Esophagus muscularis mucosa (tissue), 4 donors: ENCODE measurements at regions not wholly inside any gene's neighbourhood (a gene's known extent, or its start where the extent isn't known, plus 50 kb on each side); places are given as distances from the start of the nearest gene placed in this dataset.

Experiments
- DNase-seq: peaks from one replicate; pipeline ENCODE4 v3.0.0-alpha.2; 2017; ENCODE audit errors: extremely low spot score
- H3K27ac ChIP-seq, 4 donors: fragments of 200-600 bp; sonication (generic); replicated peaks in 1 of 4; 1 replicate in 3 of 4; 2 replicates in 1 of 4; pipeline ENCODE4 v1.5.1; 2016 to 2019; ENCODE audit warnings: mild to moderate bottlenecking in 1 of 4
- H3K27me3 ChIP-seq, 4 donors: fragments of 200-600 bp; sonication (generic); one replicate each; pipeline versions ENCODE4 v1.5.1 to v1.6.0; 2016 to 2019
- H3K36me3 ChIP-seq, 4 donors: fragments of 200-600 bp; sonication (generic); one replicate each; pipeline ENCODE4 v1.5.1; 2016 to 2019
- H3K4me1 ChIP-seq, 4 donors: fragments of 200-600 bp; sonication (generic); one replicate each; pipeline ENCODE4 v1.5.1; 2016 to 2019
- H3K4me3 ChIP-seq, 4 donors: fragments of 200-600 bp; sonication (generic); 1 replicate in 2 of 4; 2 replicates in 2 of 4; pipeline ENCODE4 v1.5.1; 2016 to 2019; ENCODE audit warnings: mild to moderate bottlenecking in 4 of 4, moderate library complexity in 1 of 4
- H3K9me3 ChIP-seq, 4 donors: fragments of 200-600 bp; sonication (generic); 1 replicate in 3 of 4; 2 replicates in 1 of 4; pipeline ENCODE4 v1.5.1; 2016 to 2019
- CTCF ChIP-seq, 3 experiments: fragments of 200-600 bp in 2 of 3; fragments of 450-650 bp in 1 of 3; sonication (generic) in 2 of 3; IDR thresholded peaks; one replicate each; pipeline ENCODE4 v1.5.1; 2017 to 2019; ENCODE audit warnings: antibody characterized with exemption in 3 of 3, mild to moderate bottlenecking in 2 of 3, moderate library complexity in 1 of 3
- EP300 ChIP-seq: sonication (generic); formaldehyde crosslinking; IDR thresholded peaks from one replicate; pipeline ENCODE4 v1.6.1; 2017; ENCODE audit warnings: antibody characterized with exemption
- POLR2A ChIP-seq: fragments of 450-650 bp; IDR thresholded peaks from one replicate; pipeline ENCODE4 v1.6.1; 2017; ENCODE audit warnings: antibody characterized with exemption, moderate library complexity, mild to moderate bottlenecking, low read depth
- POLR2AphosphoS5 ChIP-seq, 2 donors: sonication (generic); formaldehyde crosslinking; IDR thresholded peaks; one replicate each; pipeline ENCODE4 v1.6.1; 2017; ENCODE audit warnings: antibody characterized with exemption in 2 of 2
- WGBS: methylation state at CpG from one replicate; pipeline ENCODE4 v1.1.5; 2018; 5-methylcytosine and 5-hydroxymethylcytosine counted together
- intact Hi-C: fragments of 100-400 bp; cut with DNase I; formaldehyde crosslinking; loops from one replicate; pipeline ENCODE4 v1.15.1; 2023

GRCh38 chr12:86729739-86730138 is 473.5 kb upstream of the MGAT4C start:
- H3K4me1 ChIP-seq = peaks cover 0 to 19% (median 11%) of the 10 kb centered on the region in 4 donors
- H3K27me3 ChIP-seq = no peaks in the 10 kb centered on the region
- DNase-seq = no peak
- no peak overlapping the region for H3K4me3 ChIP-seq
- 50% methylated on average over 1 of the region's 1 CpG for WGBS
- TF ChIP-seq POLR2AphosphoS5 (IDR thresholded peaks at IDR 0.05) (no peak), CTCF (IDR thresholded peaks at IDR 0.05) (no peak), EP300 (no peak), POLR2A (no peak)
- no peaks in the 10 kb centered on the region for H3K36me3 ChIP-seq
- H3K9me3 ChIP-seq = no peaks in the 10 kb centered on the region
- intact Hi-C loops = no loop called here
- no peak overlapping the region for H3K27ac ChIP-seq

- no peak overlapping the region for H3K27ac ChIP-seq
- no peak overlapping the region for H3K4me3 ChIP-seq
- intact Hi-C loops = no loop called here
- peaks cover 0 to 19% (median 11%) of the 10 kb centered on the region in 4 donors for H3K4me1 ChIP-seq
- no peaks in the 10 kb centered on the region for H3K36me3 ChIP-seq
- no peak for DNase-seq
- TF ChIP-seq CTCF (IDR thresholded peaks at IDR 0.05) = no peak
- TF ChIP-seq POLR2AphosphoS5 (IDR thresholded peaks at IDR 0.05) = no peak
- TF ChIP-seq POLR2A = no peak
- TF ChIP-seq EP300 = no peak
- 26% methylated on average over 1 of the region's 1 CpG for WGBS
- no peaks in the 10 kb centered on the region for H3K27me3 ChIP-seq
- H3K9me3 ChIP-seq = no peaks in the 10 kb centered on the region
These were observed 471.0 kb upstream of the MGAT4C start for GRCh38 chr12:86727160-86727559.

GRCh38 chr12:86724716-86725115 is 468.5 kb upstream of the MGAT4C start:
- H3K36me3 ChIP-seq = no peaks in the 10 kb centered on the region
- no peak for DNase-seq
- no peak overlapping the region for H3K4me3 ChIP-seq
- H3K4me1 ChIP-seq = peaks cover 0 to 17% (median 11%) of the 10 kb centered on the region in 4 donors
- TF ChIP-seq CTCF (IDR thresholded peaks at IDR 0.05) (no peak), EP300 (no peak), POLR2A (no peak), POLR2AphosphoS5 (IDR thresholded peaks at IDR 0.05) (no peak)
- H3K9me3 ChIP-seq = no peaks in the 10 kb centered on the region
- H3K27me3 ChIP-seq = no peaks in the 10 kb centered on the region
- 97% methylated on average over 1 of the region's 1 CpG for WGBS
- intact Hi-C loops = no loop called here
- H3K27ac ChIP-seq = no peak overlapping the region

- no peaks in the 10 kb centered on the region for H3K27me3 ChIP-seq
- no peaks in the 10 kb centered on the region for H3K36me3 ChIP-seq
- H3K9me3 ChIP-seq = no peaks in the 10 kb centered on the region
- no peak for TF ChIP-seq EP300
- TF ChIP-seq POLR2AphosphoS5 (IDR thresholded peaks at IDR 0.05) = no peak
- no peak for TF ChIP-seq CTCF (IDR thresholded peaks at IDR 0.05)
- no peak for TF ChIP-seq POLR2A
- no peak for DNase-seq
- H3K27ac ChIP-seq = no peak overlapping the region
- no peak overlapping the region for H3K4me3 ChIP-seq
- intact Hi-C loops = no loop called here
- H3K4me1 ChIP-seq = peaks cover 0 to 12% (median 7%) of the 10 kb centered on the region in 4 donors
- WGBS = 85% methylated on average over 2 of the region's 2 CpGs
These were observed 467.1 kb upstream of the MGAT4C start for GRCh38 chr12:86723326-86723725.

GRCh38 chr12:86721713-86722397 is 465.7 kb upstream of the MGAT4C start:
- no peaks in the 10 kb centered on the region for H3K9me3 ChIP-seq
- intact Hi-C loops = no loop called here
- H3K27me3 ChIP-seq = no peaks in the 10 kb centered on the region
- peaks cover 0 to 5% (median 1%) of the 10 kb centered on the region in 4 donors for H3K4me1 ChIP-seq
- no peak for DNase-seq
- WGBS = 86% methylated on average over 5 of the region's 5 CpGs
- no peak overlapping the region for H3K4me3 ChIP-seq
- no peak for TF ChIP-seq EP300
- no peak for TF ChIP-seq POLR2A
- TF ChIP-seq POLR2AphosphoS5 (IDR thresholded peaks at IDR 0.05) = no peak
- TF ChIP-seq CTCF (IDR thresholded peaks at IDR 0.05) = no peak
- no peak overlapping the region for H3K27ac ChIP-seq
- no peaks in the 10 kb centered on the region for H3K36me3 ChIP-seq
